OCI-LY7 (cell line): ENCODE measurements at regions not wholly inside any gene's neighbourhood (a gene's known extent, or its start where the extent isn't known, plus 50 kb on each side); places are given as distances from the start of the nearest gene placed in this dataset.

Experiments
- BruUV-seq: library from RNA; stranded (reverse); fragments of 400-500 nt; replicated peaks from 2 replicates; lab custom pipeline; 2021; lab: Mats Ljungman, UMichigan
- CTCF ChIA-PET: fragments of 300-600 bp; sonication (Branson Sonifier 250); formaldehyde crosslinking; loops from one replicate; lab custom pipeline; 2022; ENCODE audit warnings: antibody characterized with exemption; ENCODE audit not compliant: unreplicated experiment; lab: Charles Lee
- POLR2A ChIA-PET: fragments of 300-600 bp; sonication (Branson Sonifier 250); formaldehyde crosslinking; loops from one replicate; lab custom pipeline; 2022; ENCODE audit warnings: antibody characterized with exemption; lab: Charles Lee
- DNase-seq: peaks from one replicate; pipeline ENCODE4 v3.0.0-alpha.2; 2015; ENCODE audit warnings: low spot score
- H2AFZ ChIP-seq: fragments of 200-600 bp; sonication (generic), shearing (Covaris generic); 2 replicates; pipeline ENCODE4 v1.6.1; 2014; ENCODE audit warnings: mild to moderate bottlenecking, antibody characterized with exemption, low read length, moderate library complexity
- H3K27ac ChIP-seq: fragments of 200-600 bp; sonication (generic); 2 replicates; pipeline ENCODE4 v1.5.1; 2014; ENCODE audit warnings: mixed run types, low read depth, mild to moderate bottlenecking, moderate library complexity, low read length, inconsistent platforms; ENCODE audit not compliant: poor library complexity, severe bottlenecking
- H3K36me3 ChIP-seq: fragments of 200-600 bp; sonication (generic); 2 replicates; pipeline ENCODE4 v1.6.1; 2014; ENCODE audit warnings: mild to moderate bottlenecking, antibody characterized with exemption, low read length, moderate library complexity, mixed read lengths; ENCODE audit not compliant: insufficient read depth
- H3K4me1 ChIP-seq: fragments of 200-600 bp; sonication (generic); 2 replicates; pipeline ENCODE4 v1.5.1; 2014; ENCODE audit warnings: mild to moderate bottlenecking, low read length; ENCODE audit not compliant: insufficient read depth, poor library complexity, severe bottlenecking
- H3K4me2 ChIP-seq: fragments of 200-600 bp; sonication (generic); 2 replicates; pipeline ENCODE4 v1.6.1; 2014; ENCODE audit warnings: mild to moderate bottlenecking, low read length
- H3K4me3 ChIP-seq: fragments of 200-600 bp; sonication (generic); 2 replicates; pipeline ENCODE4 v1.5.1; 2014; ENCODE audit warnings: mild to moderate bottlenecking, low read depth, low read length; ENCODE audit not compliant: poor library complexity, severe bottlenecking
- H3K79me2 ChIP-seq: fragments of 200-600 bp; sonication (generic); 2 replicates; pipeline ENCODE4 v1.6.1; 2016; ENCODE audit warnings: low read depth, mild to moderate bottlenecking, low read length, moderate library complexity, mixed read lengths; ENCODE audit not compliant: insufficient read depth
- H3K9me2 ChIP-seq: fragments of 200-600 bp; sonication (generic); 2 replicates; pipeline ENCODE4 v1.6.1; 2016; ENCODE audit warnings: mild to moderate bottlenecking, low read length, mixed read lengths; ENCODE audit not compliant: insufficient read depth
- H3K9me3 ChIP-seq: fragments of 200-600 bp; sonication (generic); 2 replicates; pipeline ENCODE4 v1.6.1; 2014; ENCODE audit warnings: mild to moderate bottlenecking, mixed run types, low read length, mixed read lengths
- H4K20me1 ChIP-seq: fragments of 200-600 bp; sonication (generic); 2 replicates; pipeline ENCODE4 v1.6.1; 2014; ENCODE audit warnings: mild to moderate bottlenecking, antibody characterized with exemption, low read length, moderate library complexity, mixed read lengths; ENCODE audit not compliant: insufficient read depth
- CTCF ChIP-seq: fragments of 200-600 bp; sonication (generic); conservative IDR thresholded peaks from 2 replicates; pipeline ENCODE4 v1.5.1; 2014; ENCODE audit warnings: mild to moderate bottlenecking, antibody characterized with exemption, low read length, moderate library complexity, mixed read lengths
- EZH2phosphoT487 ChIP-seq: fragments of 200-600 bp; sonication (generic); IDR thresholded peaks from 2 replicates; pipeline ENCODE4 v1.6.1; 2018; ENCODE audit warnings: low read depth, borderline replicate concordance, mild to moderate bottlenecking, mixed run types, antibody characterized with exemption, low read length, moderate library complexity, mixed read lengths
- intact Hi-C: fragments of 100-400 bp; cut with micrococcal nuclease; formaldehyde crosslinking; loops from one replicate; pipeline ENCODE4 v1.10.0; 2022; ENCODE audit not compliant: unreplicated experiment

DNA sequence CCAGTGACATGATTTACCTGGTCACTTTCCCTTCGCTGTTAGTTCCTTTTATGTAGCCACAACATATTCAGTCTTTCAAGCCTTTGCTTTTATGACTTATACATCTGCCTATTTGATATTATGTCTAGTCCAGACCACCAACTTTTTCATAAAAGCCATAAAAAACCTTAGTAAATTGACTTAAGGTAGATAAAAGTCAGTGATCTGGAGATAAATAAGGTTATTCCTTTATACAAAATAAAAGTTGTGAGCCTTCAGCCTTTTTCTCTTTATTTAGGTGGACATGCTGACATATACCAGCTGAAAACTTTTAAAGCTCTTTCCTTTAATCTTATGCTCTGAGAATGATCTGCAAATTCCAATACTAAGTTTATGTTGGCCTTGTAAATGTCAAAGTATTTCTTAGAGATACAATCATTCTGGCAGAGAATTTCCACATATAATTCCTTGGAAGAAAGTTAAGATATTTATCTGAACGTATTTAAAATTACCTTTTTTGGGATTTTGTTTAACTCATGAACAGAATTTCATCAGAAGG is 690.4 kb upstream of the CHORDC1 start:
- Histone ChIP-seq H3K9me3 (no peaks in the 10 kb centered on the region), H3K4me1 (no peaks in the 10 kb centered on the region), H3K4me2 (no peak overlapping the region), H3K36me3 (no peaks in the 10 kb centered on the region), H3K4me3 (no peak overlapping the region), H2AFZ (no peak overlapping the region), H3K27ac (no peak overlapping the region), H4K20me1 (no peaks in the 10 kb centered on the region), H3K9me2 (no peaks in the 10 kb centered on the region), H3K79me2 (no peaks in the 10 kb centered on the region)
- POLR2A ChIA-PET, result no interaction called here
- CTCF ChIA-PET, result no interaction called here
- no TSS peak for BruUV-seq
- no peak for TF ChIP-seq CTCF
- no peak for TF ChIP-seq EZH2phosphoT487
- intact Hi-C loops, result no loop called here
- DNase-seq, result no peak

GRCh38 chr11:90912631-90913030 is 689.8 kb upstream of the CHORDC1 start:
- ChIA-PET POLR2A (no interaction called here), CTCF (no interaction called here)
- H3K9me2 ChIP-seq, result no peaks in the 10 kb centered on the region
- no peaks in the 10 kb centered on the region for H3K9me3 ChIP-seq
- no peak overlapping the region for H3K4me3 ChIP-seq
- no peaks in the 10 kb centered on the region for H3K4me1 ChIP-seq
- intact Hi-C loops, result no loop called here
- no peaks in the 10 kb centered on the region for H3K36me3 ChIP-seq
- no peak for DNase-seq
- BruUV-seq, result no TSS peak
- no peak overlapping the region for H3K27ac ChIP-seq
- no peak overlapping the region for H2AFZ ChIP-seq
- H3K79me2 ChIP-seq, result no peaks in the 10 kb centered on the region
- TF ChIP-seq CTCF (no peak), EZH2phosphoT487 (no peak)
- H3K4me2 ChIP-seq, result no peak overlapping the region
- no peaks in the 10 kb centered on the region for H4K20me1 ChIP-seq

DNA sequence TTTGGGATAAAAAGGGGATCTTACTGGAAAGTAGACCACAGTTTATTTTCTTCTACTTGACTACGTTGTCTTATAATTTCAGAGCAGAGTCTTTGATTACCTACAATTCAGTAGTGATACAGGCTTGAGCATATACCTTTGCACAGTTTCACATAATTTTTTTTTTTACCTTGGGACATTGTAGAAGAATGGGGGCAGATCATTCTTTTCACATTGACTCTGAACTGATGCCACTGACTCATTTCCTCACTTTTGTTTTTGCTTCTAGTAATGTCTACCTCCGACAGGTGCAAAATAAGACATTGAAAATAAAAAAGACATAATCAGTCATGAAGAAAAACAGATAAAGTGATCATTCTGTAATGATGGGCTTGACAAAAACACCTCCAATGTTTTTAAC is 688.3 kb upstream of the CHORDC1 start:
- no peaks in the 10 kb centered on the region for H3K9me3 ChIP-seq
- TF ChIP-seq EZH2phosphoT487 (no peak), CTCF (no peak)
- no TSS peak for BruUV-seq
- H3K4me2 ChIP-seq, result no peak overlapping the region
- ChIA-PET CTCF (no interaction called here), POLR2A (no interaction called here)
- H3K27ac ChIP-seq, result no peak overlapping the region
- no peaks in the 10 kb centered on the region for H3K79me2 ChIP-seq
- no peaks in the 10 kb centered on the region for H4K20me1 ChIP-seq
- no peaks in the 10 kb centered on the region for H3K36me3 ChIP-seq
- H3K9me2 ChIP-seq, result no peaks in the 10 kb centered on the region
- no peaks in the 10 kb centered on the region for H3K4me1 ChIP-seq
- H2AFZ ChIP-seq, result no peak overlapping the region
- H3K4me3 ChIP-seq, result no peak overlapping the region
- no peak for DNase-seq
- intact Hi-C loops, result no loop called here
